ENCODE measurements at regions not wholly inside any gene's neighbourhood (a gene's known extent, or its start where the extent isn't known, plus 50 kb on each side); places are given as distances from the start of the nearest gene placed in this dataset.

- no peak overlapping the region for H3K4me3 ChIP-seq (ENCODE audit: low read depth, low read length)
- H3K9me3 ChIP-seq (ENCODE audit: control insufficient read depth, insufficient read depth, low read length) = peaks cover 4% of the 10 kb centered on the region
- H3K4me1 ChIP-seq (ENCODE audit: control insufficient read depth, insufficient read depth, low read length) = peaks cover 9% of the 10 kb centered on the region
- H3K9ac ChIP-seq (ENCODE audit: low read depth, low read length) = no peak overlapping the region
- H3K36me3 ChIP-seq (ENCODE audit: control insufficient read depth, insufficient read depth, low read length) = no peaks in the 10 kb centered on the region
- no peaks in the 10 kb centered on the region for H3K27me3 ChIP-seq (ENCODE audit: control insufficient read depth, insufficient read depth, low read length)
Measured at GRCh38 chr10:31697271-31698180, 231.1 kb downstream of the ARHGAP12 start.

GRCh38 chr10:31694929-31695837 lies 233.4 kb downstream of the ARHGAP12 start:
- H3K4me1 ChIP-seq (ENCODE audit: control insufficient read depth, insufficient read depth, low read length) = peaks cover 9% of the 10 kb centered on the region
- no peak overlapping the region for H3K9ac ChIP-seq (ENCODE audit: low read depth, low read length)
- no peak overlapping the region for H3K4me3 ChIP-seq (ENCODE audit: low read depth, low read length)
- H3K36me3 ChIP-seq (ENCODE audit: control insufficient read depth, insufficient read depth, low read length) = no peaks in the 10 kb centered on the region
- no peaks in the 10 kb centered on the region for H3K9me3 ChIP-seq (ENCODE audit: control insufficient read depth, insufficient read depth, low read length)
- no peaks in the 10 kb centered on the region for H3K27me3 ChIP-seq (ENCODE audit: control insufficient read depth, insufficient read depth, low read length)

- Histone ChIP-seq H3K27me3 (ENCODE audit: control insufficient read depth, insufficient read depth, low read length) (no peaks in the 10 kb centered on the region), H3K4me1 (ENCODE audit: control insufficient read depth, insufficient read depth, low read length) (peaks cover 9% of the 10 kb centered on the region), H3K9me3 (ENCODE audit: control insufficient read depth, insufficient read depth, low read length) (no peaks in the 10 kb centered on the region), H3K9ac (ENCODE audit: low read depth, low read length) (no peak overlapping the region), H3K36me3 (ENCODE audit: control insufficient read depth, insufficient read depth, low read length) (no peaks in the 10 kb centered on the region), H3K4me3 (ENCODE audit: low read depth, low read length) (no peak overlapping the region)
Measured at GRCh38 chr10:31694126-31694685, 234.4 kb downstream of the ARHGAP12 start.

- H3K9me3 ChIP-seq (ENCODE audit: control insufficient read depth, insufficient read depth, low read length) = no peaks in the 10 kb centered on the region
- H3K9ac ChIP-seq (ENCODE audit: low read depth, low read length) = no peak overlapping the region
- H3K4me1 ChIP-seq (ENCODE audit: control insufficient read depth, insufficient read depth, low read length) = peaks cover 9% of the 10 kb centered on the region
Measured at GRCh38 chr10:31693491-31693890, 235.1 kb downstream of the ARHGAP12 start.

GRCh38 chr10:31689233-31689632 lies 239.4 kb downstream of the ARHGAP12 start:
- no peak overlapping the region for H3K4me3 ChIP-seq (ENCODE audit: low read depth, low read length)
- no peaks in the 10 kb centered on the region for H3K27me3 ChIP-seq (ENCODE audit: control insufficient read depth, insufficient read depth, low read length)
- H3K36me3 ChIP-seq (ENCODE audit: control insufficient read depth, insufficient read depth, low read length) = no peaks in the 10 kb centered on the region
- no peak overlapping the region for H3K9ac ChIP-seq (ENCODE audit: low read depth, low read length)
- H3K9me3 ChIP-seq (ENCODE audit: control insufficient read depth, insufficient read depth, low read length) = peaks cover 4% of the 10 kb centered on the region
- H3K4me1 ChIP-seq (ENCODE audit: control insufficient read depth, insufficient read depth, low read length) = peaks cover 2% of the 10 kb centered on the region

More at GRCh38 chr10:31693491-31693890, 235.1 kb downstream of the ARHGAP12 start:
- H3K4me3 ChIP-seq (ENCODE audit: low read depth, low read length) = no peak overlapping the region
- H3K36me3 ChIP-seq (ENCODE audit: control insufficient read depth, insufficient read depth, low read length) = no peaks in the 10 kb centered on the region
- H3K27me3 ChIP-seq (ENCODE audit: control insufficient read depth, insufficient read depth, low read length) = no peaks in the 10 kb centered on the region

- Histone ChIP-seq H3K9me3 (ENCODE audit: control insufficient read depth, insufficient read depth, low read length) (peaks cover 5% of the 10 kb centered on the region), H3K27me3 (ENCODE audit: control insufficient read depth, insufficient read depth, low read length) (no peaks in the 10 kb centered on the region), H3K4me1 (ENCODE audit: control insufficient read depth, insufficient read depth, low read length) (no peaks in the 10 kb centered on the region), H3K36me3 (ENCODE audit: control insufficient read depth, insufficient read depth, low read length) (no peaks in the 10 kb centered on the region), H3K4me3 (ENCODE audit: low read depth, low read length) (no peak overlapping the region), H3K9ac (ENCODE audit: low read depth, low read length) (no peak overlapping the region)
Measured at GRCh38 chr10:31687663-31688482, 240.8 kb downstream of the ARHGAP12 start.

GRCh38 chr10:31686599-31686998 lies 242.0 kb downstream of the ARHGAP12 start:
- Histone ChIP-seq H3K27me3 (ENCODE audit: control insufficient read depth, insufficient read depth, low read length) (no peaks in the 10 kb centered on the region), H3K36me3 (ENCODE audit: control insufficient read depth, insufficient read depth, low read length) (no peaks in the 10 kb centered on the region), H3K4me3 (ENCODE audit: low read depth, low read length) (no peak overlapping the region), H3K9ac (ENCODE audit: low read depth, low read length) (no peak overlapping the region), H3K4me1 (ENCODE audit: control insufficient read depth, insufficient read depth, low read length) (no peaks in the 10 kb centered on the region), H3K9me3 (ENCODE audit: control insufficient read depth, insufficient read depth, low read length) (peaks cover 12% of the 10 kb centered on the region)

- Histone ChIP-seq H3K27me3 (ENCODE audit: control insufficient read depth, insufficient read depth, low read length) (no peaks in the 10 kb centered on the region), H3K4me1 (ENCODE audit: control insufficient read depth, insufficient read depth, low read length) (no peaks in the 10 kb centered on the region), H3K36me3 (ENCODE audit: control insufficient read depth, insufficient read depth, low read length) (no peaks in the 10 kb centered on the region), H3K4me3 (ENCODE audit: low read depth, low read length) (no peak overlapping the region), H3K9me3 (ENCODE audit: control insufficient read depth, insufficient read depth, low read length) (peaks cover 12% of the 10 kb centered on the region), H3K9ac (ENCODE audit: low read depth, low read length) (no peak overlapping the region)
Measured at GRCh38 chr10:31683682-31684081, 244.9 kb downstream of the ARHGAP12 start.

- H3K36me3 ChIP-seq (ENCODE audit: control insufficient read depth, insufficient read depth, low read length) = no peaks in the 10 kb centered on the region
- peaks cover 9% of the 10 kb centered on the region for H3K4me1 ChIP-seq (ENCODE audit: control insufficient read depth, insufficient read depth, low read length)
- H3K9me3 ChIP-seq (ENCODE audit: control insufficient read depth, insufficient read depth, low read length) = peaks cover 8% of the 10 kb centered on the region
Measured at GRCh38 chr10:31679936-31680335, 248.7 kb downstream of the ARHGAP12 start.

GRCh38 chr10:31678575-31679516 lies 249.8 kb downstream of the ARHGAP12 start:
- Histone ChIP-seq H3K27me3 (ENCODE audit: control insufficient read depth, insufficient read depth, low read length) (no peaks in the 10 kb centered on the region), H3K9ac (ENCODE audit: low read depth, low read length) (no peak overlapping the region), H3K36me3 (ENCODE audit: control insufficient read depth, insufficient read depth, low read length) (no peaks in the 10 kb centered on the region), H3K9me3 (ENCODE audit: control insufficient read depth, insufficient read depth, low read length) (peaks cover 8% of the 10 kb centered on the region), H3K4me1 (ENCODE audit: control insufficient read depth, insufficient read depth, low read length) (peaks cover 9% of the 10 kb centered on the region), H3K4me3 (ENCODE audit: low read depth, low read length) (no peak overlapping the region)

More at GRCh38 chr10:31679936-31680335, 248.7 kb downstream of the ARHGAP12 start:
- Histone ChIP-seq H3K27me3 (ENCODE audit: control insufficient read depth, insufficient read depth, low read length) (no peaks in the 10 kb centered on the region), H3K9ac (ENCODE audit: low read depth, low read length) (no peak overlapping the region), H3K4me3 (ENCODE audit: low read depth, low read length) (no peak overlapping the region)
